ENCODE measurements at regions not wholly inside any gene's neighbourhood (a gene's known extent, or its start where the extent isn't known, plus 50 kb on each side); places are given as distances from the start of the nearest gene placed in this dataset.

DNA sequence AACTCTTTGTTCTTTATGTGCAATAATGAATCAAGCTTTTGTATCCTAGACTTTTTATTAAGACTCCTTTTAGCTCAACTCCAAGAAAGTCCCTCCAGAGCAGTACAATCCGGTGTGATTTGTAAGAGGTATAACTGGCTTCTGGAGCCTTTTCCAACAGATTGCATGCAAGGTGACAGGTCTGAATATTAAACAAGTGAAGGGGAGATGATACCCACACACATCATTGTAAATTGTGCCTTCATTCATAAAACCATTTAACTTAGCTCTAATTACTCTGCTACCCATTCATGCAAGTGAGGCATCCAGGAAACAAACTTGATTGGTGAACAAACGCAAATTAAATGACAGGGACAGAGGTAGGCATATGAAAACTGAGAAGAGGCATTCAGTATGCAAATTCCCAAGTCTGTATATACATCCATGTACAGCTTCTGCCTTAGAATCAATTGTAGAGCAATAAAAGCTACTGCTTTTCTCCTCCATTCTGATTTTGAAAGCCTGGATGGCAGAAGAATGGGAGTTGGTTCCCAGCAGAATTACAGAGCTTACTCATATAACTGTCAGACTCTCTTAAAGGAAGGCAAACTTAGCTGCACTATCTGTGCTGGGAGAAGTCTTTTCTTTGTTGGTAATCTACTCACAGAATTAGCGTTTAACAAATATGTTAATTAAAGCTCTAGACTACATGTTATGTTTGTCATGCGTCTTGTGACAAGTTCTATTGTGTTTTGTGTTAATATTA is 261.0 kb upstream of the CDH6 start:
- H3K4me3 ChIP-seq (ENCODE audit: low read length): no peak overlapping the region
- no peak for DNase-seq (ENCODE audit: low read depth)
- TF ChIP-seq, protein P1, sequence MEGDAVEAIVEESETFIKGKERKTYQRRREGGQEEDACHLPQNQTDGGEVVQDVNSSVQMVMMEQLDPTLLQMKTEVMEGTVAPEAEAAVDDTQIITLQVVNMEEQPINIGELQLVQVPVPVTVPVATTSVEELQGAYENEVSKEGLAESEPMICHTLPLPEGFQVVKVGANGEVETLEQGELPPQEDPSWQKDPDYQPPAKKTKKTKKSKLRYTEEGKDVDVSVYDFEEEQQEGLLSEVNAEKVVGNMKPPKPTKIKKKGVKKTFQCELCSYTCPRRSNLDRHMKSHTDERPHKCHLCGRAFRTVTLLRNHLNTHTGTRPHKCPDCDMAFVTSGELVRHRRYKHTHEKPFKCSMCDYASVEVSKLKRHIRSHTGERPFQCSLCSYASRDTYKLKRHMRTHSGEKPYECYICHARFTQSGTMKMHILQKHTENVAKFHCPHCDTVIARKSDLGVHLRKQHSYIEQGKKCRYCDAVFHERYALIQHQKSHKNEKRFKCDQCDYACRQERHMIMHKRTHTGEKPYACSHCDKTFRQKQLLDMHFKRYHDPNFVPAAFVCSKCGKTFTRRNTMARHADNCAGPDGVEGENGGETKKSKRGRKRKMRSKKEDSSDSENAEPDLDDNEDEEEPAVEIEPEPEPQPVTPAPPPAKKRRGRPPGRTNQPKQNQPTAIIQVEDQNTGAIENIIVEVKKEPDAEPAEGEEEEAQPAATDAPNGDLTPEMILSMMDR (IDR thresholded peaks at IDR 0.05; ENCODE audit: insufficient read depth, low read depth, low read length, missing control alignments): no peak

DNA sequence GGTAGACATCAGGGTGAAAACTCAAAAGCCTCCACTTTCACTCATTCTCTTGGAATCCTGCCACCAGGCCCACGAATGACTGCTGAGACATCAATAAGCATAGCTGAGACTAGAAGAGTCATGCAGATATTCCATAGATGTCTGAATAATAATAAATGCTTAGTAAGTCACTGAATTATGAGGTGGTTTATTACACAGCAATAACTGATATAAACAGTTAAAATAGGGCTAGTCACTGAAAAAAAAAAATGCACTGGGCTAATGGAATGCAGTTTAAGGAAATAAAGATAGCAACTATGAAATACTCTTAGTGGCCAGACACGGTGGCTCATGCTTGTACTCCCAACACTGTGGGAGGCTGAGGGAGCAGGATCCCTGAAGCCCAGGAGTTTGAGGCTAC is 262.8 kb upstream of the CDH6 start:
- no peak overlapping the region for H3K4me3 ChIP-seq (ENCODE audit: low read length)
- TF ChIP-seq, protein P1 (IDR thresholded peaks at IDR 0.05; ENCODE audit: insufficient read depth, low read depth, low read length, missing control alignments): no peak
- no peak for DNase-seq (ENCODE audit: low read depth)

DNA sequence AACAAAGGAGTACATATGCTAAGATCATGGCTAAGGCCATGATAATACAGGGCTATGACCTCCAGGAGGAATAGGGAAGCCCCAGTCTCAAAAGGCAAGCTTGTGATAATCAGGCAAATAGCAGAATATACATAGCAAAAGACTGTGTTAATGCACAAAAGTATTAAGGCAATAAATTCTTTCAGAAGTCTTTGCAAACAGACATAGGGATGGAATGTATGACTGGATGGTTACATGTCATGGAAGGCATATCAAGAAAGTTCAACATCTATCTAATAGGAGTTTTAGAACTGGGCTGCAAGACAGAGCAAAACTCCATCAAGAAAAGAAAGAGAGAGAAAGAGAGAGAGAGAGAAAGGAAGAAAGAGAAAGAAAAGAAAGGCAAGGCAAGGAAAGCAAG is 264.5 kb upstream of the CDH6 start:
- TF ChIP-seq, protein P1 (IDR thresholded peaks at IDR 0.05; ENCODE audit: insufficient read depth, low read depth, low read length, missing control alignments): no peak
- DNase-seq (ENCODE audit: low read depth): no peak

DNA sequence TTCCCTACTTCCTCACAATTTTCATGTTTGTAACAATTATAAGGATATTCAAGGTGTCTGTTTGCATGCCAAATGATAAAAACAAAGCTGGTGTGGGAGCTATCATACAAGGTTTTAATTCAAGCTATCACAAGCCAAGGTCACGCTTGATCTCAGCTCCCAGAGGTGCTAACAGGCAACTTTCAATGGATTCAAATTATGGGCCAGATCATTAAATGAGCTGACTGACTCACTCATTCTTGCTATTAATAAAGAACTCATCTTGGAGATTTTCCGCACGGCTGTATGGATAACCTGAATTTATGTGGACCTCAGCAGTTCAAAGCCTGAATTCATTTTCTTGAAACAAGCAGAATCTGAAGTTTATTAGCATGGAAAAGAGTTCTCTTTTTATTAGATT is 267.3 kb upstream of the CDH6 start:
- no peak overlapping the region for H3K4me3 ChIP-seq (ENCODE audit: low read length)
- TF ChIP-seq, protein P1 (IDR thresholded peaks at IDR 0.05; ENCODE audit: insufficient read depth, low read depth, low read length, missing control alignments): no peak
- no peak for DNase-seq (ENCODE audit: low read depth)

More for the DNA sequence above, 264.5 kb upstream of the CDH6 start:
- H3K4me3 ChIP-seq (ENCODE audit: low read length): no peak overlapping the region

DNA sequence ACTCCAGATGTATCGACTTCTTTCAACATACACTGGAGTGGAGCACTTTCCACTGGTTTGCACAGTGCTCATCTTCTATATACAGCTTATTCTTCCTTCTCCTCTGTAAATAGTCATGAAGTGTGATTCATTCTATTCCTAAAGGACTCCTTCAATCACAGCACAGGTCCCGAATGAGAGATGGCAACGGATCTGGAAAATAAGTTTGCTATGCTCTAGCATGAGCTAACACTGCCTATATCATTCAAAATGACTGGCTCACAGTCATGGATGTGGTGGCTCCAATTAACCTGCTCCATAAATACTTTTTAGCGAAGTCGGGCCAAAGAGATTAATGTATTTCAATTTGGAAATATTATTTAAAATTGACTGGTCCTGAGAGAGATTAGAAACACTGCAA is 272.1 kb upstream of the CDH6 start:
- TF ChIP-seq, protein P1 (IDR thresholded peaks at IDR 0.05; ENCODE audit: insufficient read depth, low read depth, low read length, missing control alignments): no peak
- no peak for DNase-seq (ENCODE audit: low read depth)
- H3K4me3 ChIP-seq (ENCODE audit: low read length): no peak overlapping the region

DNA sequence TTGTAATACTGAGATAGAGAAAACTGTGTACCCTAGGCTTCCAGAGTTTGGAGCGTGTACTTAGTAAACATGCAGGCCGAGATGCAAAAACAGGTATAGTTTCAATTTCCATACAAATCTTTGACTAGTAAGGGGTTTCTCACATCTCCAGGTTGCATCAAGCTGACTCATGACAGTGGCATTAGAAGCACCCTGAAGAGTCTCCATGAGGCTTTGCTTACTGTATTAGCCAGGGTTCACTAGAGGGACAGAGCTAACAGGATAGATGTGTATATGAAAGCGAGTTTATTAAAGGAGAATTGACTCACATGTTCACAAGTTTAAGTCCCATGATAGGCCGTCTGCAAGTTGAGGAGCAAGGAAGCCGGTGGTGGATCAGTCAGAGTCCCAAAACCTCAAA is 275.3 kb upstream of the CDH6 start:
- DNase-seq (ENCODE audit: low read depth): peak; percentile 29
- no peak overlapping the region for H3K4me3 ChIP-seq (ENCODE audit: low read length)
- TF ChIP-seq, protein P1 (IDR thresholded peaks at IDR 0.05; ENCODE audit: insufficient read depth, low read depth, low read length, missing control alignments): no peak

DNA sequence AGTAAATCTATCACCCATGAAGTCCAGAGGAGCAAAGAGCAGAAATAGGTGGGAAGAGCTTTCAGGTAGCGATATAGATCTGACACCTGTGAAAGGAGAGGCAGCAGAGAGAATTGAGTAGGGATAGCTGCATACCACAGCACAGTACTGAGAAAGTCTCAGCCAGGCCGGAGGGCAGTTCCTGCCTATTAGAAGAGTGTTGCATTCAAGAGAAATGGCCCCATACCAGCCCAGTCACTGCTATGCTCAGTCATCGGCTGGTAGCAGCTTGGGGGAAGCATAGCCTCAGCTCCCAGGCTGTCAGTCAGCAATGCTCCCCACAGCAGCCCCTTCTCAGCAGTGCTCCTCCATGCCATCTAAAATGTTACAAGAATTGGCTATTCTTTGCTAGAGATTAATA is 285.1 kb upstream of the CDH6 start:
- TF ChIP-seq, protein P1 (IDR thresholded peaks at IDR 0.05; ENCODE audit: insufficient read depth, low read depth, low read length, missing control alignments): no peak
- DNase-seq (ENCODE audit: low read depth): no peak
- H3K4me3 ChIP-seq (ENCODE audit: low read length): no peak overlapping the region

Measured in epithelial cell of esophagus (primary cell).